Activated naive CD4-positive, alpha-beta T cell treated with anti-CD3 and anti-CD28 coated beads, Interleukin-2, amount 10 ng/mL, durations not matched to agents 7 days and 5 days (primary cell): ENCODE measurements at regions not wholly inside any gene's neighbourhood (a gene's known extent, or its start where the extent isn't known, plus 50 kb on each side); places are given as distances from the start of the nearest gene placed in this dataset.
"Not testable (repeated sequence)": the region's sequence is repeated elsewhere in the genome, so short reads cannot be mapped to it uniquely, and the experiment has no call there.

Experiments used
- CTCF ChIA-PET: fragments of 350-600 bp; sonication (Branson Sonifier 250); formaldehyde crosslinking; loops from one replicate; lab custom pipeline; 2021; ENCODE audit warnings: antibody characterized with exemption; lab: Charles Lee
- DNase-seq: peaks from one replicate; pipeline ENCODE4 v3.0.0-alpha.2; 2020
- H3K27ac Mint-ChIP-seq: one replicate; pipeline ENCODE4 v1.8.0; 2021; ENCODE audit warnings: mild to moderate bottlenecking, moderate library complexity, mixed read lengths
- H3K27me3 Mint-ChIP-seq: one replicate; pipeline ENCODE4 v1.8.0; 2021; ENCODE audit warnings: mild to moderate bottlenecking, mixed read lengths
- H3K36me3 Mint-ChIP-seq: one replicate; pipeline ENCODE4 v1.8.0; 2021; ENCODE audit warnings: mixed read lengths
- H3K4me1 Mint-ChIP-seq: one replicate; pipeline ENCODE4 v1.8.0; 2021; ENCODE audit warnings: mixed read lengths
- H3K4me3 Mint-ChIP-seq: one replicate; pipeline ENCODE4 v1.8.0; 2021; ENCODE audit warnings: mild to moderate bottlenecking, moderate library complexity, mixed read lengths
- H3K9me3 Mint-ChIP-seq: one replicate; pipeline ENCODE4 v1.8.0; 2021; ENCODE audit warnings: mixed read lengths

DNA sequence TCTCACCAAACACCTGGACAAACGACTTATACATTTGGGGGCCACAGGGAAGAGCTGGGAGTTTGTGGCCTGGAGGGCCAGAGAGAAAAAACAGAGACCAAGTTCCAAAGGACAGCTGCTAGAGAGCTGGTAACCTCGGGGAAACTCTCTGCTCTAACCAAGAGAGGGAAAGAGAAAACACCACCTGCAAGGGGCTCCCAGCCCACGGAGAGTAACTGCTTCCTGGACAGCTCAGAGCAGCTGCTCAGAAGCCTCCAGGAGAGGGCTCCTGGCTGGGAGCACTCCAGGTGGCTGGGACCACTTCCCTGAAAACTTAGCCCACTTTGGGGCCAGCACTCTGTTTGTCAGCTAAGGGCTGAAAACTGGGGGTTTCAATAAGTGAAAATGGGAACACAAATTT is 154.8 kb upstream of the GRIK3 start:
- CTCF ChIA-PET = no interaction called here
- H3K27me3 Mint-ChIP-seq = peaks cover 21% of the 10 kb centered on the region

DNA sequence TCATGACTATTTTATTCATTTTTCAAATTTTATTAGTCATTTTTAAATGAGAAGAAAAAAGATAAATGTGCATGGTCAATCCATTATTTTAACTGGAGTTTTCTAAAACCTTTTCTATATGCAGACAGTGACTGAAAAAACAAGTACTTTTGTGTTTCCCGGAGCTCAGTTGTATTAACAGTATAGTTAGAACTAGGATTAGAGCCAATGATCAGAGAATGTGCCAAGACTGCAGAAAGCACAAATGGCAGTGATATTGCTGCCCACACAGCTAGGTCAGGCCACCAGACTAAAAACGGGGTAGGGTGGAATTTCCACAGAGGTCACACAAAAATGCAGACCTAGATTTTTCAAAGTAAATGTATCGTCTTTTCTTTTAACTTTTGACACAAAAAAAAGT is 163.1 kb upstream of the GRIK3 start:
- DNase-seq = no peak
- Mint-ChIP-seq H3K27me3 (peaks cover 8% of the 10 kb centered on the region), H3K27ac (no peak overlapping the region), H3K4me3 (no peak overlapping the region), H3K9me3 (no peaks in the 10 kb centered on the region), H3K4me1 (no peaks in the 10 kb centered on the region), H3K36me3 (no peaks in the 10 kb centered on the region)
- CTCF ChIA-PET = no interaction called here

More for the DNA sequence above, 154.8 kb upstream of the GRIK3 start:
- DNase-seq = no peak
- Mint-ChIP-seq H3K4me3 (no peak overlapping the region), H3K27ac (no peak overlapping the region), H3K9me3 (peaks cover 1% of the 10 kb centered on the region), H3K4me1 (no peaks in the 10 kb centered on the region), H3K36me3 (no peaks in the 10 kb centered on the region)

DNA sequence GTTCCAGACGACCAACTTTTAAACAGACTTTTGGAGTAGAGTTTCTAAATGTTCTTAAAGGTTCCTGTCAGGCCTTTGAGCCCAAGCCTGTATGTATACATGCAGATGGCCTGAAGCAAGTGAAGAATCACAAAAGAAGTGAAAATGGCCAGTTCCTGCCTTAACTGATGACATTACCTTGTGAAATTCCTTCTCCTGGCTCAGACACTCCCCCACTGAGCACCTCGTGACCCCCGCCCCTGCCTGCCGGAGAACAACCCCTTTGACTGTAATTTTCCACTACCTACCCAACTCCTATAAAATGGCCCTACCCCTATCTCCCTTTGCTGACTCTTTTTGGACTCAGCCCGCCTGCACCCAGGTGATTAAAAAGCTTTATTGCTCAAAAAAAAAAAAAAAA is 180.0 kb upstream of the GRIK3 start:
- H3K4me1 Mint-ChIP-seq, CTCF ChIA-PET, H3K27ac Mint-ChIP-seq, DNase-seq, H3K27me3 Mint-ChIP-seq, H3K9me3 Mint-ChIP-seq, H3K36me3 Mint-ChIP-seq, H3K4me3 Mint-ChIP-seq: not testable (repeated sequence)

DNA sequence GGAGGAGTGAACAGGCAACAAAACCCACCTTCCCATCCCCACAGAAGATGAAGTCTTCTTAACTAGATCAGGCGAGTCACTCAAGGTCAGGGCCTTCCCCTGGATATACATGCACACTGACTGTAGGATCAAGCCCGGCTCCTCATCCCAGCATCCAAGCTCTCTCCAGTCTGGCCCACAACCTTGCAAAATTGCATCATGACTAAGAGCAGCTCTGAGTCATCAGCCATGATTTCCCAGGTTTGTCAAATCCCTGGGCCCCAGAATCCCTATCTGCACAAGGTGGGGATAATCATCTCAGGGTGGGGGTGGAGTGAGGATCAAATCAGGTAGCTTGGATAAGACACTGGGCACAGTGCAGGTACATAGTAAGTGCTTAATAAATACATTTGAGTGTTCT is 199.3 kb upstream of the GRIK3 start:
- Mint-ChIP-seq H3K27ac (no peak overlapping the region), H3K27me3 (peaks cover 23% of the 10 kb centered on the region), H3K36me3 (no peaks in the 10 kb centered on the region), H3K4me1 (no peaks in the 10 kb centered on the region), H3K4me3 (no peak overlapping the region), H3K9me3 (no peaks in the 10 kb centered on the region)
- DNase-seq = no peak
- CTCF ChIA-PET = no interaction called here

DNA sequence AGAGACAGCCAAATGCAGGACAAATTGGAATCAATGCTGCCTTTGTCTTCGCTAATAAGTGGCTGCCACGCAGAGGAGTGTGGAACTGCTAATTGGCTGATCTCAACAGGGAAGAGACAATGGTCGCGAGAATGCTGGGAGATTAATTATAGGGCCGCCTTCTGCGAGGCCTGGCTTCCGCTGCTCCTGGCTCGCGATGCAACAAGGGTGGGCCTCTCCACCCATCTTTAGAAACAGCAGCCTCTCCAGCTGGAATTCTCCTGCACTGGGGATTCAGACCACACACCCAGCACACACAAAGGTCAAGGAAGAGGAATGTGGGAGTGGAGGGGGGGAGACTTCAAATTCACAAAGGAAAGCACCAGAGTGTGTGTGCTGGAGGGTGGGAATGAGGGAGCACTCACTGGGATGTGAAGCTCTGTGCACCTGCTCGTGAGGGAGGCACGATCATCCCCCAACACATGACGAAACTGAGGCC is 200.7 kb upstream of the GRIK3 start:
- no peak overlapping the region for H3K27ac Mint-ChIP-seq
- CTCF ChIA-PET = no interaction called here
- no peaks in the 10 kb centered on the region for H3K9me3 Mint-ChIP-seq
- H3K27me3 Mint-ChIP-seq = peaks cover 28% of the 10 kb centered on the region
- no peak overlapping the region for H3K4me3 Mint-ChIP-seq
- DNase-seq = no peak
- H3K36me3 Mint-ChIP-seq = no peaks in the 10 kb centered on the region
- no peaks in the 10 kb centered on the region for H3K4me1 Mint-ChIP-seq

DNA sequence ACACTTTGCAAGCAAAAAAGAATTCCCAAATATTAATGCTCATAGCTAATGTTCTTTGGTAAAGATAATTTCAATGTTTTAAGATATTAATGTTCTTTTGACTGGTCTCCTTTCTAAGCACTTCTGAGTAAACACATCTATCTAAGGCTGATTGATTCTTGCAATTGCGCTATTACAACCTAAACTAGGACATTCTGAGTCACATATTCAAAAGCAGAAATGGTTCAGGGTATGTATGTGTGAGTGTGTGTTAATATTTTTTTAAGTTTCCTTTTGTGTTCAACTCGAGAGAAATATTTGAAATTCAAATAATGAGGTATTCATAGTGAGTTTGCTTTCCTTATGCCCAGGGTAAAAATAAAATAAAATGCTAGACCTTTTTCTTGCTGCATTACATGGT is 203.6 kb upstream of the GRIK3 start:
- Mint-ChIP-seq H3K27me3 (peaks cover 31% of the 10 kb centered on the region), H3K27ac (no peak overlapping the region), H3K36me3 (no peaks in the 10 kb centered on the region), H3K9me3 (no peaks in the 10 kb centered on the region), H3K4me3 (no peak overlapping the region), H3K4me1 (no peaks in the 10 kb centered on the region)
- no peak for DNase-seq
- CTCF ChIA-PET = no interaction called here

DNA sequence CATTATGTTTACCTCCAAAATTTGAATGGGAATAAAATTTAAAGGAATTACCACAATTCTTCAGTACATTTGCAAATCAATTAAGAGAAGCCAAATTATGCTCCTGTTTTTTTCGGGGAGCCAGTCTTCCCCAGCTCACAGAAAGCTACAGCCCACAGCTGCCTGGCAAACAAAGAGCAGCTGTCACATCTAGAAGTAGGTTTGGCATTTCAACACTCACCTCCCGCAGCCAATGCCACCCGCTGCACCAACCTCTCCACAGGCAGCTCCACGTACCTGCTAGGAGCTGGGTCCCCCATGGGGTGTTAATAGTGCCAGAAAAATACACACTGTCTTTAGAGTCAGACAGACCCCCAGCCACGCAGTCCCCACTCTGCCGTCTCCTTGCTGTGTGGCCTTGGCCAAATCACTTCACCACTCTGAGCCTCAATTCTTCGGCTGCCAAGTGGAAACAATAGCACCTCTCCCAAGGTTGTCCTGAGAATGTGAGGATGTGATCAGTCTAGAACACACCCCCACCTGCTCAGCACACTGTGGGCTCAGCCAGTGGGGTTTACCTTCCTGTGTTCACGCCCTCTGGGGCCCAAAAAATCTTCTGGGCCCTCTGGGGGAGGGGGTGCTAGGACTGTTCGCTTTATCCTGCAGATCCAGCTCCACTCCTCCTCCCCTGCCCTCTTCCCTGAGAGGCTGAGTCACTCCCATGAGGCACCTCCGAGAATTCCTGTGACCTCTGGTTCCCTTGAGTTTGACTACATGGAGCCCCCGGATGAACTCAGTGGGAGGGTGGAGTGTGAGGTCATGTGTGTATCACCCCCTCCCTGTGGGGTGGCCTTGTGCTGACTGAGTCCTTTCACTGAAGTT is 204.3 kb upstream of the GRIK3 start:
- CTCF ChIA-PET = no interaction called here
- Mint-ChIP-seq H3K27me3 (peaks cover 31% of the 10 kb centered on the region), H3K9me3 (no peaks in the 10 kb centered on the region), H3K36me3 (no peaks in the 10 kb centered on the region), H3K4me1 (no peaks in the 10 kb centered on the region), H3K4me3 (no peak overlapping the region), H3K27ac (no peak overlapping the region)
- DNase-seq = no peak

DNA sequence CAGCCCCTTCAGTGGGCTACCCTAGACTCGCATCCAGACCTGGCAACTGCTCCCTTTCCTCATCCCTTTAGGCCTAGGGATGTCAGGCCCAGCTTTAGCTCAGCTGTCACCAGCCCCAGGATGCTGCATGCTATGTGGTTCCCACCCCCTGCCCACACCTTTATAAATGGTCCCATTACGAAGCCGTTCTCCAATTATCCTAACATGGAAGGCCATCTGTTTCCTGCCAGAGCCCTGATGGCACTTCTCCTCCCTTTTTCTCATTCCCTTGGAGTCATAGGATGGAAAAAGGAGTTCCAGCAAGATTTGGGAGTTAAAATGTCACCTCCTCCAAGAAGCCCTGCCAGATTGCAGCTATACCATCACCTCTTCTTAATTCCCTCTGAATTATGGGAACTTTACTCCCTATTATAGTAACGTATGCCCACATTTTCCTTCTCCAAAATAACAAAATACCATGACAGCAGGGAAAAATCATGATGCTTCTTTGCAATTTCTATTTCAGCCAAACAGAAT is 205.0 kb upstream of the GRIK3 start:
- no peaks in the 10 kb centered on the region for H3K36me3 Mint-ChIP-seq
- peaks cover 31% of the 10 kb centered on the region for H3K27me3 Mint-ChIP-seq
- no peak overlapping the region for H3K27ac Mint-ChIP-seq
- H3K4me3 Mint-ChIP-seq = no peak overlapping the region
- no peaks in the 10 kb centered on the region for H3K4me1 Mint-ChIP-seq
- DNase-seq = no peak
- H3K9me3 Mint-ChIP-seq = no peaks in the 10 kb centered on the region
- CTCF ChIA-PET = no interaction called here

DNA sequence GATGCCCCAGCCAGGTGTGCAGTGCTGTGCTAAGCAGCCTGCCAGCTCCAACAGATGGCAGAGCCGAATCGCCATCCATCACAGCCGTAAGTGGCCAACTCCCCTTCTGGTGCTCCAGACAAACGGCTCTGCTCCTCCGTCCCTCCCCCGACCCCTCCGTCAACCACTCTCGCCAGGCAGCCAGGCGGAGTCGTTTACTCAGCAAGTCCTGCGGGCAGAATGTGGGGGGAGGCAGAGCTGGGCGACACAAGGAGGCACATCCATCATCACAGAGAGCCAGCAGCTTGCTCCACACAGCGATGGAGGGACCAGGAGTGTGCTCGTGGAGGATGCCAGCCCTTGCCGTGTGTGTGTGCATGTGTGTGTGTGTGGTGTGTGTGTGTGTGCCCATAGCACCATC is 206.6 kb upstream of the GRIK3 start:
- no peaks in the 10 kb centered on the region for H3K9me3 Mint-ChIP-seq
- CTCF ChIA-PET = no interaction called here
- no peak overlapping the region for H3K4me3 Mint-ChIP-seq
- peaks cover 20% of the 10 kb centered on the region for H3K27me3 Mint-ChIP-seq
- no peak for DNase-seq
- H3K27ac Mint-ChIP-seq = no peak overlapping the region
- no peaks in the 10 kb centered on the region for H3K36me3 Mint-ChIP-seq
- no peaks in the 10 kb centered on the region for H3K4me1 Mint-ChIP-seq

DNA sequence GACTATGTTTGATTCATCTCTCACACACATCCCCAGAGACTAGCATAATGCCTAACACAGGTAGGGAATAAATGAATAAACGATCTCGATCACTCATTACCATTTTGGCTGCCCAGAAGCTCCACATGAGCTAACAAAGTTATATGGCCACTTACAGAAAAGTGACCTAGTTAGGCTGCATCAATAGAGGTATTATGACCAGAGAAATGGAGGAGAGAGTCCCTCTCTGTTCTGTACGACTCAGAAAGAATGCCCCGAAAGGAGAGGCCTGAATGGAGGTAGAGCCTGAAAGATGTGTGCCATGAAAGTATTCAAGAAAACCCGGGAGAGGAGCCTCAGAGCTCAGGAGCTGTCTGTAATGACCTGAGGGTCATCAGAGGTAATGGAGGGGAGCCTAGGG is 208.2 kb upstream of the GRIK3 start:
- H3K4me1 Mint-ChIP-seq = no peaks in the 10 kb centered on the region
- H3K36me3 Mint-ChIP-seq = no peaks in the 10 kb centered on the region
- peaks cover 10% of the 10 kb centered on the region for H3K27me3 Mint-ChIP-seq
- DNase-seq = no peak
- CTCF ChIA-PET = no interaction called here
- no peak overlapping the region for H3K4me3 Mint-ChIP-seq
- H3K9me3 Mint-ChIP-seq = no peaks in the 10 kb centered on the region
- H3K27ac Mint-ChIP-seq = no peak overlapping the region

DNA sequence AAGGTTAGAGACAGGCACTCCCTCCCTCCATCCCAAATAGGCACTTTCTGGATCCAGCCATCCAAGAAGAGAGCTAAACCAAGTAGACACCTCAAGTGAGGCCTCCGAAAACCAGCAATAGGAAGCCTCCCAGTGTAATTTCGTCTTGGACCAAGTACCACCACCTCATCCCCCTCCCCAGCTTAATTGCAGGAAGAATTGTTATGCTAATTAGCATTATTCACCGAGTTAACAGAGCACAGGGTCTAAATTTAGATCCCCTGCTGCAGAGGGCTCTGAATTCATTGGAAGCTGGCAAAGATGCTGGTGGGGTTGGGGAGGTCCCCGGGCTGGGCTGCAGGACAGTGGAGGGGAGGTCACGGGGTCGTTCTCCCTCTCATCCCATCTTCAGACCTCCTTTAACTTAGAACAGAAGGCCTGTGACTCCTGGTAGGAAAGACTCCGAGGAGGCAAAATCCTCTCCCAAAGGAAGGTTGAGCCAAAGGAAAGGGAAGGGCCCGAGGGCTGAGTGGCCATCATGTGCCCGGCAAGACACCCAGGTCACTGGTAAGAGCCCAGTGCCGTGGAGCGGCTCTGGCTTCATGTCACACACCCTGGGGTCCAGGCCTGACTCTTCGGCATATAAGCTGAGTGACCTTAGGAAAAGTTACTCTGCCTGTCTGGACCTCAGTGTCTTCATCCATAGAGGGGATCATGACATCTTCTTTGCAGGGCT is 209.2 kb upstream of the GRIK3 start:
- CTCF ChIA-PET = no interaction called here
- no peaks in the 10 kb centered on the region for H3K9me3 Mint-ChIP-seq
- H3K4me3 Mint-ChIP-seq = no peak overlapping the region
- H3K27ac Mint-ChIP-seq = no peak overlapping the region
- H3K36me3 Mint-ChIP-seq = no peaks in the 10 kb centered on the region
- no peak for DNase-seq
- H3K4me1 Mint-ChIP-seq = no peaks in the 10 kb centered on the region
- H3K27me3 Mint-ChIP-seq = peaks cover 9% of the 10 kb centered on the region

DNA sequence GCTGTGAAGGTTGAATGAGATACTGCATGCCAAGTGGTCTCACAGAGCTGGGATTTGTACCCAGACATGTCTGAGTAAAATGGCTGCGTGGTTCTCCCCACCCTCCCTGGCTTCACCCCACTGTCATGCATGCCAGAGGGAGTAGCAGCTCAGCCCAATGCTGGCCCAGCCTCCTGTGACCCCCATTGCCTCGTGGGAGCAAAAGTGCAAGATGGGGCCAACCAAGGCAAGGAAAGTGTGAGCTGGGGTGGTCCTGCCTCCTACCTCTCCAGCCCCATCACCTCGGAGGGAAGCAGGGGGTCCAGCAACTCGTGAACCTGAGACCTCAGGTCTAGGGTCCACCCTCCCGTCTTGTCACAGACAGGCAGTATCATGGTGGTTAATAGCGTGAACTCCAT is 209.8 kb upstream of the GRIK3 start:
- peaks cover 3% of the 10 kb centered on the region for H3K27me3 Mint-ChIP-seq
- CTCF ChIA-PET = no interaction called here
- H3K4me3 Mint-ChIP-seq = no peak overlapping the region
- no peak for DNase-seq
- no peaks in the 10 kb centered on the region for H3K4me1 Mint-ChIP-seq
- no peak overlapping the region for H3K27ac Mint-ChIP-seq
- H3K36me3 Mint-ChIP-seq = no peaks in the 10 kb centered on the region
- no peaks in the 10 kb centered on the region for H3K9me3 Mint-ChIP-seq

DNA sequence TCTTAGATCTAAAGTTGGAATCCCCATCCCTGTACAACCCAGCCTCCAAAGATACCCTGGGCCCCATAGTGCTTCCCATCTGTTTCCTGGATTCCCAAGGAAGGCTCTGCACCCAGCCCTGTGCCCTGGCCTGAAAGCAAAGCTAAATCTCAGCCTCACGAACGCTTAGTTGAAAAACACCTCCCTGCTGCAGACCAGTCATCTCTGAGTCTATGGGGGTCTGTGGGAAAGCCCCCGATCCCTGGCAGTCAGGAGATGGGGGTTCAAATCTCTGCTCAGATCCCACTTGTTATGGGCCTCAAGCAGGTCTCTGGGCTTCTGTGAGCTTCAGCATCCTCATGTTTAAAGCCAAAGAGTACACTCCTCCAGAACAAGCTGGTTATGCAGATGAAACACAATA is 210.5 kb upstream of the GRIK3 start:
- Mint-ChIP-seq H3K4me3 (no peak overlapping the region), H3K9me3 (no peaks in the 10 kb centered on the region), H3K27me3 (peaks cover 3% of the 10 kb centered on the region), H3K36me3 (no peaks in the 10 kb centered on the region), H3K4me1 (no peaks in the 10 kb centered on the region), H3K27ac (no peak overlapping the region)
- no peak for DNase-seq
- CTCF ChIA-PET = no interaction called here

DNA sequence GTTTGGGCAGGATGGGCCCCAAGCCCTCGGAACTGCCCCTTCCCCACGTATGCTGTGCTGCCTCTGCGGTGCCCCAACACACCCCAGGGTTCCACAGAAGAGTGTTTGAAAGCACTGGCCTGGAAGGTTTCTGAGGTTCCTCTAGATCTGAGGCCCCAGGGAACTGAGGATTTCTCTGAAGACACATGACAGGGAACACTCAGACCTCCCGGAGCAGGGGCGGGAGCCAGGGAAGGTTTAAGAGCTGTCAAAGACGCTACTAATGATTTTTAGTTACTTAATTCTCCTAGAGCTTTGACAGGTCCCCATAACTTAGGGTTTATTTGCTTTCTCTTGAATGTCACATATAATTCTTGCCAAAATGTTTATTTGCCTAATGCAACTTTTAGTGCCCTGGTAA is 212.3 kb upstream of the GRIK3 start:
- no peak for DNase-seq
- no peaks in the 10 kb centered on the region for H3K4me1 Mint-ChIP-seq
- H3K27ac Mint-ChIP-seq = no peak overlapping the region
- H3K4me3 Mint-ChIP-seq = no peak overlapping the region
- H3K36me3 Mint-ChIP-seq = no peaks in the 10 kb centered on the region
- no peaks in the 10 kb centered on the region for H3K27me3 Mint-ChIP-seq
- CTCF ChIA-PET = no interaction called here
- no peaks in the 10 kb centered on the region for H3K9me3 Mint-ChIP-seq

DNA sequence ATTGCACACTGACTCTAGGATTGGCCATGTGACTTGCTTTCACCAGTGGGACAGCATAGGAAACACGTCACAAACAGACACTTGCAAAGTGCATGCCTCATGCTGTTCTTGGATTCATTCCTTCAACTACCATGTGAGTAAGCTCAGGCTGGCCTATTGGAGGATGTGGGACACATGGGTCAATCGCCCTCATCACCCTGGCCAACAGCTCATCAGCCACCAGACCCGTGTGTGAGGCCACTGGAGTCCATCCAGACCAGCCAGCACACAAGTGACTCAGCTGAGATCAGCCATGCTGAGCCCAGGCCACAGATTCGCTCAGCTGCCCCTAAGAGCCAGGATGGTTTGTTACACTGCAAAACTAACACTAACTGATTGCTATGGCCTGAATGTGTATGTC is 216.1 kb upstream of the GRIK3 start:
- Mint-ChIP-seq H3K4me1 (no peaks in the 10 kb centered on the region), H3K27me3 (peaks cover 3% of the 10 kb centered on the region), H3K9me3 (no peaks in the 10 kb centered on the region), H3K36me3 (no peaks in the 10 kb centered on the region), H3K4me3 (no peak overlapping the region), H3K27ac (no peak overlapping the region)
- DNase-seq = no peak
- CTCF ChIA-PET = no interaction called here
